ENCODE measurements at regions not wholly inside any gene's neighbourhood (a gene's known extent, or its start where the extent isn't known, plus 50 kb on each side); places are given as distances from the start of the nearest gene placed in this dataset.
A peak's percentile ranks its signal among the peaks of the same experiment; 100 is the strongest.

DNA sequence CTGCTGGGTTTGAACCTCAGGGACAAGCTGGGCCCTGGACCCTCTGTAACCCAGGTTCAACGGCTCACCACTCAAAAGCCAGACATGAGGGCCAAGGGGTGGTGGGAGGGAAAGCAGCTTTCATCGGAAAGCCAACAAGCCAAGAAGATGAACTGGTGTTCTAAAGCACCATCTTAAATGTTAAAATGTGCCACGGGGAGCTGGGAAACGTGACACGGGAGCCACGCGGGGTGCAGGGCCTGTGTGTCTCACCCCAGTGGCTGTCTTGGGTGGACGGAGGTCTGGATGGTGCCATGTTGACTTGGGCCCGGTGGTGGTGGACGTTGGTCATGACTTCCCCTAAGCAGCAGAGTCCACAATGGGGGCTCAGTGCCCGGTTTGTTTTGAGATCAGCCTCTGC, 97.7 kb upstream of the SFSWAP start:
- no peak for TF ChIP-seq CTCF (IDR thresholded peaks at IDR 0.05; ENCODE audit: unreplicated experiment)
- Mint-ChIP-seq H3K4me1 (peaks cover 24% of the 10 kb centered on the region), H3K27me3 (ENCODE audit: low read depth) (peaks cover 22% of the 10 kb centered on the region), H3K36me3 (no peaks in the 10 kb centered on the region), H3K4me3 (no peak overlapping the region), H3K9me3 (no peaks in the 10 kb centered on the region), H3K27ac (no peak overlapping the region)
- no peak for DNase-seq (ENCODE audit: low spot score in 2 of 2, unreplicated experiment in 2 of 2)

DNA sequence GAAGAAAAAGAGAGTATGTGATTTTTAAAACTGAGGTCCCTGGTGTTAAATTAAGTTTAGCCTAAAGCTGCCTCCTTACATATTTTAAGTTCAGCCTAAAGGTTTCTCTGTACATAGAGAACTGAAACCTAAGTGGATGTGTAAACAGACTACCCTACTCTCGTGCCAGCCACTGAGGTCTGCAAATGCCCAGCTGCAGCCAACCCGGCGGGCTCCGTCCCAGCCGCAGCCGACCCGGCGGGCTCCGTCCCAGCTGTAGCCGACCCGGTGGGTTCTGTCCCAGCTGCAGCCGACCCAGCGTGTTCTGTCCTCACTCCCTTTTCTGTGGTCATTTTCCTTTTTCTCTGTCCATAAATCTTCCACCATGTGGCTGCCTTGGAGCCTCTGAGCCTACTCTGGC, 97.2 kb upstream of the SFSWAP start:
- peaks cover 22% of the 10 kb centered on the region for H3K27me3 Mint-ChIP-seq (ENCODE audit: low read depth)
- no peak overlapping the region for H3K27ac Mint-ChIP-seq
- no peaks in the 10 kb centered on the region for H3K36me3 Mint-ChIP-seq
- H3K9me3 Mint-ChIP-seq: no peaks in the 10 kb centered on the region
- DNase-seq (ENCODE audit: low spot score in 2 of 2, unreplicated experiment in 2 of 2): no peak
- no peak for TF ChIP-seq CTCF (IDR thresholded peaks at IDR 0.05; ENCODE audit: unreplicated experiment)
- H3K4me3 Mint-ChIP-seq: no peak overlapping the region
- H3K4me1 Mint-ChIP-seq: peaks cover 25% of the 10 kb centered on the region

GRCh38 chr12:131615326-131616042, 95.4 kb upstream of the SFSWAP start:
- no peak for TF ChIP-seq CTCF (IDR thresholded peaks at IDR 0.05; ENCODE audit: unreplicated experiment)
- Mint-ChIP-seq H3K27ac (peak overlapping the region; percentile 84), H3K4me1 (peaks cover 23% of the 10 kb centered on the region), H3K9me3 (no peaks in the 10 kb centered on the region), H3K36me3 (no peaks in the 10 kb centered on the region), H3K4me3 (no peak overlapping the region), H3K27me3 (ENCODE audit: low read depth) (peaks cover 26% of the 10 kb centered on the region)
- DNase-seq (ENCODE audit: low spot score in 2 of 2, unreplicated experiment in 2 of 2): no peak

GRCh38 chr12:131616043-131616700, 94.7 kb upstream of the SFSWAP start:
- no peak for TF ChIP-seq CTCF (IDR thresholded peaks at IDR 0.05; ENCODE audit: unreplicated experiment)
- peak overlapping the region; percentile 84 for H3K27ac Mint-ChIP-seq
- DNase-seq (ENCODE audit: low spot score in 2 of 2, unreplicated experiment in 2 of 2): no peak
- H3K4me3 Mint-ChIP-seq: no peak overlapping the region
- H3K27me3 Mint-ChIP-seq (ENCODE audit: low read depth): peaks cover 21% of the 10 kb centered on the region
- no peaks in the 10 kb centered on the region for H3K36me3 Mint-ChIP-seq
- peaks cover 23% of the 10 kb centered on the region for H3K4me1 Mint-ChIP-seq
- H3K9me3 Mint-ChIP-seq: no peaks in the 10 kb centered on the region

GRCh38 chr12:131616738-131617137, 94.2 kb upstream of the SFSWAP start:
- DNase-seq (ENCODE audit: low spot score in 2 of 2, unreplicated experiment in 2 of 2): no peak
- Mint-ChIP-seq H3K36me3 (no peaks in the 10 kb centered on the region), H3K4me1 (peaks cover 23% of the 10 kb centered on the region), H3K4me3 (no peak overlapping the region), H3K27ac (no peak overlapping the region), H3K9me3 (no peaks in the 10 kb centered on the region), H3K27me3 (ENCODE audit: low read depth) (peaks cover 24% of the 10 kb centered on the region)
- no peak for TF ChIP-seq CTCF (IDR thresholded peaks at IDR 0.05; ENCODE audit: unreplicated experiment)
